LHCN-M2 (cell line): ENCODE measurements at regions not wholly inside any gene's neighbourhood (a gene's known extent, or its start where the extent isn't known, plus 50 kb on each side); places are given as distances from the start of the nearest gene placed in this dataset.

Experiments used
- DNase-seq: peaks from one replicate; pipeline ENCODE4 v3.0.0-alpha.2; 2012; ENCODE audit warnings: low read depth

- no peak for DNase-seq
These were observed 442.4 kb upstream of the RARB start for GRCh38 chr3:24985668-24986067.

- no peak for DNase-seq
These were observed 441.5 kb upstream of the RARB start for GRCh38 chr3:24986612-24987011.

GRCh38 chr3:24999357-24999756 lies 428.7 kb upstream of the RARB start:
- no peak for DNase-seq

- no peak for DNase-seq
These were observed 427.0 kb upstream of the RARB start for GRCh38 chr3:25000971-25001591.

GRCh38 chr3:25002052-25002451 lies 426.0 kb upstream of the RARB start:
- no peak for DNase-seq

- DNase-seq: no peak
These were observed 419.9 kb upstream of the RARB start for GRCh38 chr3:25007974-25008658.

- no peak for DNase-seq
These were observed 418.4 kb upstream of the RARB start for GRCh38 chr3:25009665-25010064.

- no peak for DNase-seq
These were observed 412.5 kb upstream of the RARB start for GRCh38 chr3:25015599-25015998.

- DNase-seq: no peak
These were observed 409.2 kb upstream of the RARB start for GRCh38 chr3:25018909-25019308.

- DNase-seq: no peak
These were observed 408.6 kb upstream of the RARB start for GRCh38 chr3:25019506-25019905.

- peak; percentile 10 for DNase-seq
These were observed 406.2 kb upstream of the RARB start for GRCh38 chr3:25021816-25022215.

- no peak for DNase-seq
These were observed 404.2 kb upstream of the RARB start for GRCh38 chr3:25023876-25024275.

- no peak for DNase-seq
These were observed 402.8 kb upstream of the RARB start for GRCh38 chr3:25025236-25025635.

GRCh38 chr3:25027650-25028049 lies 400.4 kb upstream of the RARB start:
- DNase-seq: no peak

GRCh38 chr3:25029820-25030219 lies 398.2 kb upstream of the RARB start:
- DNase-seq: no peak

GRCh38 chr3:25032344-25032743 lies 395.7 kb upstream of the RARB start:
- no peak for DNase-seq

- DNase-seq: peak; percentile 19
These were observed 394.5 kb upstream of the RARB start for GRCh38 chr3:25033407-25034029.

- DNase-seq: no peak
These were observed 392.5 kb upstream of the RARB start for GRCh38 chr3:25035526-25035925.

GRCh38 chr3:25036633-25037032 lies 391.4 kb upstream of the RARB start:
- no peak for DNase-seq

GRCh38 chr3:25037049-25037547 lies 391.0 kb upstream of the RARB start:
- DNase-seq: no peak

- no peak for DNase-seq
These were observed 389.8 kb upstream of the RARB start for GRCh38 chr3:25038271-25038670.

- DNase-seq: no peak
These were observed 389.1 kb upstream of the RARB start for GRCh38 chr3:25038922-25039321.

- DNase-seq: no peak
These were observed 387.3 kb upstream of the RARB start for GRCh38 chr3:25040748-25041147.
